Panc1 (cell line): ENCODE measurements at regions not wholly inside any gene's neighbourhood (a gene's known extent, or its start where the extent isn't known, plus 50 kb on each side); places are given as distances from the start of the nearest gene placed in this dataset.

Source experiments
- ATAC-seq: fragments of 200-7000 bp; cut with Tn5 transposase; 2 replicates; pipeline ENCODE4 v1.9.1; 2020; ENCODE audit warnings: mild to moderate bottlenecking, moderate library complexity
- BruUV-seq: library from RNA; stranded (reverse); fragments of 400-500 nt; replicated peaks from 2 replicates; lab custom pipeline; 2021; lab: Mats Ljungman, UMichigan
- CTCF ChIA-PET: fragments of 300-600 bp; sonication (Branson Sonifier 250); formaldehyde crosslinking; loops from one replicate; lab custom pipeline; 2022; ENCODE audit warnings: antibody characterized with exemption; lab: Charles Lee
- POLR2A ChIA-PET: fragments of 300-600 bp; sonication (Branson Sonifier 250); formaldehyde crosslinking; loops from one replicate; lab custom pipeline; 2022; ENCODE audit warnings: antibody characterized with exemption; lab: Charles Lee
- DNase-seq: peaks from one replicate; pipeline ENCODE4 v3.0.0-alpha.2; 2010; ENCODE audit warnings: low read depth, low spot score
- H3K27ac ChIP-seq: 2 replicates; pipeline ENCODE4 v1.5.1; 2011; ENCODE audit warnings: mild to moderate bottlenecking, low read length, inconsistent platforms
- H3K27me3 ChIP-seq: fragments of 200-500 bp; sonication (Bioruptor generic); 2 replicates; pipeline ENCODE4 v1.6.0; 2014; ENCODE audit warnings: low read length, inconsistent platforms; ENCODE audit not compliant: control insufficient read depth, insufficient read depth
- H3K36me3 ChIP-seq: fragments of 200-500 bp; sonication (Bioruptor generic); 2 replicates; pipeline ENCODE4 v1.5.1; 2014; ENCODE audit warnings: inconsistent platforms, mild to moderate bottlenecking, low read length, moderate library complexity; ENCODE audit not compliant: control insufficient read depth, insufficient read depth
- H3K4me1 ChIP-seq: 2 replicates; pipeline ENCODE4 v1.5.1; 2011; ENCODE audit warnings: inconsistent platforms, mild to moderate bottlenecking, low read length, moderate library complexity; ENCODE audit not compliant: control insufficient read depth, insufficient read depth
- H3K4me3 ChIP-seq, 2 experiments: 2 replicates each; pipeline ENCODE4 v1.5.1; 2011 to 2012; ENCODE audit warnings: low read depth in 2 of 2, low read length in 2 of 2, mild to moderate bottlenecking in 2 of 2, inconsistent platforms in 1 of 2, moderate library complexity in 1 of 2
- H3K9me3 ChIP-seq: fragments of 200-500 bp; sonication (Bioruptor generic); 2 replicates; pipeline ENCODE4 v1.5.1; 2014; ENCODE audit warnings: low read depth, mild to moderate bottlenecking, inconsistent platforms, low read length, moderate library complexity; ENCODE audit not compliant: control insufficient read depth, insufficient read depth
- CTCF ChIP-seq: fragments of 450-650 bp; IDR thresholded peaks from 2 replicates; pipeline ENCODE4 v1.5.1; 2017; ENCODE audit warnings: mild to moderate bottlenecking
- POLR2AphosphoS5 ChIP-seq: IDR thresholded peaks from 2 replicates; pipeline ENCODE4 v1.6.1; 2012; ENCODE audit warnings: mild to moderate bottlenecking, low read depth, low read length, moderate library complexity
- SIN3A ChIP-seq: IDR thresholded peaks from 2 replicates; pipeline ENCODE4 v1.6.1; 2012; ENCODE audit warnings: low read depth, mild to moderate bottlenecking, low read length, moderate library complexity, borderline replicate concordance; ENCODE audit not compliant: insufficient read depth
- TCF7L2 ChIP-seq: IDR thresholded peaks from 2 replicates; pipeline ENCODE4 v1.6.1; 2011; ENCODE audit warnings: mild to moderate bottlenecking, low read depth, low read length, inconsistent platforms
- in situ Hi-C: cut with HindIII; loops from 2 replicates; pipeline ENCODE4 v1.10.0; 2016; ENCODE audit warnings: low sequenced_read_pairs, low pct_unique_long_range_greater_than_20kb
- intact Hi-C: fragments of 100-400 bp; cut with micrococcal nuclease; formaldehyde crosslinking; loops from one replicate; pipeline ENCODE4 v1.10.0; 2022; ENCODE audit not compliant: unreplicated experiment
- TF ChIP-seq, protein P1 (sequence below), 2 experiments: IDR thresholded peaks; 2 replicates each; pipeline ENCODE4 v1.6.1; 2011 to 2012; ENCODE audit warnings: low read depth in 2 of 2, control low read depth in 1 of 2, low read length in 1 of 2, mild to moderate bottlenecking in 1 of 2, moderate library complexity in 1 of 2; ENCODE audit not compliant: insufficient read depth in 1 of 2

DNA sequence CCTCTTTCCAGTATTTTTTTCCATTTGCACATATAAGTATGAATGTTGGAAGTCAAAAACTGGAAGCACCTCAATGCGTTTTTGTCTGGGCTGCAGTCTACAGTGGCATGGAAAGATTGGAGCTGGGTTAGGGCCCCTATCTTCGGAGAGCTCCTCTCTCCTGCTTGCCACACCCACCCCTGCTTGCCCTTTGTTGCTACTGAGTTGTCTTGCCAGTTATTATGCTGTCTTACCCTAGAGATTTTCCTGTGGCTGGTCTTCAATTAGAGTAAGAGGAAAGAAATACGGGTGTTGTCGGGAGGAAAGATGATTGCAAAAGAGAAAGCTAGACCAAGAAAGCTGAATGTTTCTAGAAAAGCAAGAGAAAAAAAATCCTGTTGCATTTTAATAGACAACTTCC lies 228.9 kb upstream of the CELF2 start:
- ChIA-PET CTCF (no interaction called here), POLR2A (no interaction called here)
- no TSS peak for BruUV-seq
- Histone ChIP-seq H3K4me3 (no peak overlapping the region), H3K27me3 (no peaks in the 10 kb centered on the region), H3K36me3 (no peaks in the 10 kb centered on the region), H3K27ac (no peak overlapping the region), H3K4me1 (no peaks in the 10 kb centered on the region), H3K9me3 (no peaks in the 10 kb centered on the region)
- ATAC-seq (no peak), DNase-seq (no peak)
- no peak for TF ChIP-seq TCF7L2
- no peak for TF ChIP-seq CTCF
- TF ChIP-seq POLR2AphosphoS5, result no peak
- TF ChIP-seq SIN3A, result no peak
- TF ChIP-seq, protein P1, sequence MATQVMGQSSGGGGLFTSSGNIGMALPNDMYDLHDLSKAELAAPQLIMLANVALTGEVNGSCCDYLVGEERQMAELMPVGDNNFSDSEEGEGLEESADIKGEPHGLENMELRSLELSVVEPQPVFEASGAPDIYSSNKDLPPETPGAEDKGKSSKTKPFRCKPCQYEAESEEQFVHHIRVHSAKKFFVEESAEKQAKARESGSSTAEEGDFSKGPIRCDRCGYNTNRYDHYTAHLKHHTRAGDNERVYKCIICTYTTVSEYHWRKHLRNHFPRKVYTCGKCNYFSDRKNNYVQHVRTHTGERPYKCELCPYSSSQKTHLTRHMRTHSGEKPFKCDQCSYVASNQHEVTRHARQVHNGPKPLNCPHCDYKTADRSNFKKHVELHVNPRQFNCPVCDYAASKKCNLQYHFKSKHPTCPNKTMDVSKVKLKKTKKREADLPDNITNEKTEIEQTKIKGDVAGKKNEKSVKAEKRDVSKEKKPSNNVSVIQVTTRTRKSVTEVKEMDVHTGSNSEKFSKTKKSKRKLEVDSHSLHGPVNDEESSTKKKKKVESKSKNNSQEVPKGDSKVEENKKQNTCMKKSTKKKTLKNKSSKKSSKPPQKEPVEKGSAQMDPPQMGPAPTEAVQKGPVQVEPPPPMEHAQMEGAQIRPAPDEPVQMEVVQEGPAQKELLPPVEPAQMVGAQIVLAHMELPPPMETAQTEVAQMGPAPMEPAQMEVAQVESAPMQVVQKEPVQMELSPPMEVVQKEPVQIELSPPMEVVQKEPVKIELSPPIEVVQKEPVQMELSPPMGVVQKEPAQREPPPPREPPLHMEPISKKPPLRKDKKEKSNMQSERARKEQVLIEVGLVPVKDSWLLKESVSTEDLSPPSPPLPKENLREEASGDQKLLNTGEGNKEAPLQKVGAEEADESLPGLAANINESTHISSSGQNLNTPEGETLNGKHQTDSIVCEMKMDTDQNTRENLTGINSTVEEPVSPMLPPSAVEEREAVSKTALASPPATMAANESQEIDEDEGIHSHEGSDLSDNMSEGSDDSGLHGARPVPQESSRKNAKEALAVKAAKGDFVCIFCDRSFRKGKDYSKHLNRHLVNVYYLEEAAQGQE (IDR thresholded peaks at IDR 0.05; ENCODE audit: insufficient read depth in 1 of 2, low read depth in 2 of 2, low read length in 1 of 2), result no peak
- in situ Hi-C loops, result no loop called here
- intact Hi-C loops, result no loop called here

DNA sequence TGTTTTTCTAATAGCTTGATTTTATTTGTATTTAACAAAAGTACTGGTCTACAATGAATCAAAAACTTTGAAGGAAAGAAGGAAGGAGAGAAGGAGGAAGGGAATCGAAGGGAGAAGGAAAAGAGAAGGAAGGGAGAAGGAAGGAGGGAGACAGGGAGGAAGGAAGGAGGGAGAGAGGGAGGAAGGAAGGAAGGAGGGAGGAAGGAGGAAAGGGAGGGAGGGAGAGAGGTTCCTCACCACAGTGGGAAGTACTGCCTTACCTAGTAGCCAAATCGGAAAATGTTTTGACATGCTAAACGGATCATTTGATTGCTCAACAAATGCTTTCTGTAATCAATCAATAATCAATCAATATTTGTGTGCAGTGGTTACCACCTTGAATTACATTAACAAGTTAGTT lies 225.8 kb upstream of the CELF2 start:
- POLR2A ChIA-PET, result no interaction called here
- no peak for DNase-seq
- no peak for TF ChIP-seq POLR2AphosphoS5
- TF ChIP-seq, protein P1 (IDR thresholded peaks at IDR 0.05; ENCODE audit: insufficient read depth in 1 of 2, low read depth in 2 of 2, low read length in 1 of 2), result no peak
- no peak for ATAC-seq
- Histone ChIP-seq H3K27me3 (no peaks in the 10 kb centered on the region), H3K9me3 (no peaks in the 10 kb centered on the region), H3K27ac (no peak overlapping the region), H3K4me1 (no peaks in the 10 kb centered on the region), H3K4me3 (no peak overlapping the region), H3K36me3 (no peaks in the 10 kb centered on the region)
- CTCF ChIA-PET, result no interaction called here
- in situ Hi-C loops (no loop called here), intact Hi-C loops (no loop called here)
- no TSS peak for BruUV-seq
